Loucy (cell line): ENCODE measurements at regions not wholly inside any gene's neighbourhood (a gene's known extent, or its start where the extent isn't known, plus 50 kb on each side); places are given as distances from the start of the nearest gene placed in this dataset.

ENCODE experiments used
- H2AFZ ChIP-seq: fragments of 200-600 bp; sonication (generic); 2 replicates; pipeline ENCODE4 v1.6.0; 2016; ENCODE audit warnings: antibody characterized with exemption, mild to moderate bottlenecking, low read length, moderate library complexity
- H3F3A ChIP-seq: fragments of 200-600 bp; 2 replicates; pipeline ENCODE4 v1.6.0; 2016; ENCODE audit warnings: antibody characterized with exemption, low read depth, mild to moderate bottlenecking
- H3K27me3 ChIP-seq: fragments of 200-600 bp; sonication (generic); 2 replicates; pipeline ENCODE4 v1.6.1; 2014; ENCODE audit warnings: low read length, mild to moderate bottlenecking; ENCODE audit not compliant: insufficient read depth, poor library complexity, severe bottlenecking
- H3K36me3 ChIP-seq: fragments of 200-600 bp; sonication (generic); 2 replicates; pipeline ENCODE4 v1.6.1; 2016; ENCODE audit warnings: low read length; ENCODE audit not compliant: insufficient read depth
- H3K4me1 ChIP-seq: fragments of 200-600 bp; sonication (generic); 2 replicates; pipeline ENCODE4 v1.5.1; 2014; ENCODE audit warnings: low read length, mild to moderate bottlenecking; ENCODE audit not compliant: insufficient read depth, poor library complexity, severe bottlenecking
- H3K4me2 ChIP-seq: fragments of 200-600 bp; sonication (generic); 2 replicates; pipeline ENCODE4 v1.6.0; 2014; ENCODE audit warnings: antibody characterized with exemption, low read length, low read depth, mild to moderate bottlenecking; ENCODE audit not compliant: poor library complexity, severe bottlenecking
- H3K4me3 ChIP-seq: fragments of 200-600 bp; sonication (generic); 2 replicates; pipeline ENCODE4 v1.5.1; 2014; ENCODE audit warnings: low read length, mild to moderate bottlenecking, mixed read lengths; ENCODE audit not compliant: poor library complexity, severe bottlenecking
- H3K79me2 ChIP-seq: fragments of 200-600 bp; sonication (generic); 2 replicates; pipeline ENCODE4 v1.6.1; 2014; ENCODE audit warnings: low read length; ENCODE audit not compliant: insufficient read depth
- H3K9ac ChIP-seq: fragments of 200-600 bp; sonication (generic); 2 replicates; pipeline ENCODE4 v1.6.0; 2014; ENCODE audit warnings: mild to moderate bottlenecking, low read depth, low read length, moderate library complexity; ENCODE audit not compliant: poor library complexity, severe bottlenecking
- H3K9me2 ChIP-seq: fragments of 200-600 bp; sonication (generic); replicated peaks from 2 replicates; pipeline ENCODE4 v1.6.1; 2016; ENCODE audit warnings: low read depth, low read length, mixed read lengths
- H3K9me3 ChIP-seq: fragments of 200-600 bp; sonication (generic); 2 replicates; pipeline ENCODE4 v1.6.1; 2014; ENCODE audit warnings: mild to moderate bottlenecking, antibody characterized with exemption, low read length, low read depth; ENCODE audit not compliant: insufficient read depth
- H4K20me1 ChIP-seq: fragments of 200-600 bp; sonication (generic); 2 replicates; pipeline ENCODE4 v1.6.0; 2014; ENCODE audit warnings: antibody characterized with exemption, low read length, mild to moderate bottlenecking; ENCODE audit not compliant: insufficient read depth, poor library complexity, severe bottlenecking
- EZH2phosphoT487 ChIP-seq: fragments of 200-600 bp; IDR thresholded peaks from 2 replicates; pipeline ENCODE4 v1.6.1; 2018; ENCODE audit warnings: antibody characterized with exemption, mild to moderate bottlenecking, moderate library complexity, borderline replicate concordance
- TF ChIP-seq, protein P1 (sequence below): fragments of 200-600 bp; sonication (generic); conservative IDR thresholded peaks from 2 replicates; pipeline ENCODE4 v1.5.1; 2014; ENCODE audit warnings: mild to moderate bottlenecking, antibody characterized with exemption, low read length

DNA sequence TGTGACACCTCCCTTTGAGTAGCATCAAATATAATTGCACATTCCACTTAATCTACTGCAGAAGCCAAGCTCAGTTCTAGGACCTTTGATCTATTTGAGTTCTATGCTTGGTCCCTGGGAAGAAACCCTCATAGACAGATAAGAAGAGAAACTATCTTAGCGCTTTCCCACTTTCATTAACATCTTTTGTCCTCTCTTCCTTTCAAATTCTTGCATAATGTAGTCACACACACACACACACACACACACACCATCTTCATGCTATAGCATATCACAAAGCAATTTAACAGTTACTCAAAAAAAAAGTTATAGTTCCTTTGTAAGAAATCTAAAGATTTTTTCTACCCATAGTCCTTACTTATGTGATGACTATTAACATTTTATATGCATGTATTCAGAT lies 735.9 kb upstream of the PCDH9 start:
- Histone ChIP-seq H4K20me1 (no peaks in the 10 kb centered on the region), H3F3A (no peaks in the 10 kb centered on the region), H3K4me3 (no peak overlapping the region), H3K9me3 (no peaks in the 10 kb centered on the region), H2AFZ (no peak overlapping the region), H3K36me3 (no peaks in the 10 kb centered on the region), H3K4me1 (no peaks in the 10 kb centered on the region), H3K4me2 (no peak overlapping the region), H3K9ac (no peak overlapping the region), H3K79me2 (no peaks in the 10 kb centered on the region), H3K9me2 (no peaks in the 10 kb centered on the region), H3K27me3 (no peaks in the 10 kb centered on the region)
- TF ChIP-seq, protein P1, sequence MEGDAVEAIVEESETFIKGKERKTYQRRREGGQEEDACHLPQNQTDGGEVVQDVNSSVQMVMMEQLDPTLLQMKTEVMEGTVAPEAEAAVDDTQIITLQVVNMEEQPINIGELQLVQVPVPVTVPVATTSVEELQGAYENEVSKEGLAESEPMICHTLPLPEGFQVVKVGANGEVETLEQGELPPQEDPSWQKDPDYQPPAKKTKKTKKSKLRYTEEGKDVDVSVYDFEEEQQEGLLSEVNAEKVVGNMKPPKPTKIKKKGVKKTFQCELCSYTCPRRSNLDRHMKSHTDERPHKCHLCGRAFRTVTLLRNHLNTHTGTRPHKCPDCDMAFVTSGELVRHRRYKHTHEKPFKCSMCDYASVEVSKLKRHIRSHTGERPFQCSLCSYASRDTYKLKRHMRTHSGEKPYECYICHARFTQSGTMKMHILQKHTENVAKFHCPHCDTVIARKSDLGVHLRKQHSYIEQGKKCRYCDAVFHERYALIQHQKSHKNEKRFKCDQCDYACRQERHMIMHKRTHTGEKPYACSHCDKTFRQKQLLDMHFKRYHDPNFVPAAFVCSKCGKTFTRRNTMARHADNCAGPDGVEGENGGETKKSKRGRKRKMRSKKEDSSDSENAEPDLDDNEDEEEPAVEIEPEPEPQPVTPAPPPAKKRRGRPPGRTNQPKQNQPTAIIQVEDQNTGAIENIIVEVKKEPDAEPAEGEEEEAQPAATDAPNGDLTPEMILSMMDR = no peak
- no peak for TF ChIP-seq EZH2phosphoT487

DNA sequence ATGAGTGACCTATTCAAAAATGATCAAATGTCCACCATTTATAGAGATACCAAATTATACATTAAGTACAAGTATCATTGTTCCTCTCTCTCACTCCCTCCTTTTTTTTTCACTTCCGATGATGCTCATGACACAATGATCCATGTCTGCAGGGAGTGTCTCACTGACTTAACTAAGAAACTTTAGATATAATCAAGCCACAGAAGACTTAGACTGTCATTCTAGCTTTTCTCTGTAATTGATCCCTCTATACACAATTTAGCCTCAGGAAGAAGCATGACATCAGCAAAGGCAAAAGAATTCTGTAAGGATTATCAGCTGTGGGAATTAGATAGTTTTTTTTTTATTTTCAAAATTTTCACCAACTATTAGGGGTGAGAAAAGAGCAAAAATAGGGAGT lies 734.9 kb upstream of the PCDH9 start:
- H3F3A ChIP-seq = no peaks in the 10 kb centered on the region
- H3K27me3 ChIP-seq = no peaks in the 10 kb centered on the region
- no peaks in the 10 kb centered on the region for H3K9me2 ChIP-seq
- no peaks in the 10 kb centered on the region for H3K79me2 ChIP-seq
- H4K20me1 ChIP-seq = no peaks in the 10 kb centered on the region
- no peak for TF ChIP-seq EZH2phosphoT487
- TF ChIP-seq, protein P1 = no peak
- H3K9me3 ChIP-seq = no peaks in the 10 kb centered on the region
- H3K9ac ChIP-seq = no peak overlapping the region
- H3K4me3 ChIP-seq = no peak overlapping the region
- H3K36me3 ChIP-seq = no peaks in the 10 kb centered on the region
- H3K4me2 ChIP-seq = no peak overlapping the region
- no peaks in the 10 kb centered on the region for H3K4me1 ChIP-seq
- no peak overlapping the region for H2AFZ ChIP-seq

DNA sequence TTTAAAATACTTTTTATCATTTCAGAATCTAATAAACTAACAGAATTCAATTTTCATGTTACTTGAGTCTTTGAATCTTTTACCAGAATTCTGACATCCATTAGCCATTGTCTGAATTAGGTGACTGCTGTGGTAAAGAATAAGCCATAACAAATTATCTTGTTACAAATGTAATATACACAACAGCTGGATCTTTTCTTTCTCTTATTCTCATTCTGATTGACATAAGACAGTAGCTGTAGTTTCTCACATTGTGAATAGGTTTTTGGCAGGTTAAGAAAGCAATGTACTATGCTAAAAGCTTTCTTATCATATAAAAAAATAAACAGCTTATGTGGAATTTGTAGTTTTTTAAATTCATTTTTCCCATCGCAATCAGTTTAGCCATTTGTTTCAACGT lies 734.0 kb upstream of the PCDH9 start:
- Histone ChIP-seq H3F3A (no peaks in the 10 kb centered on the region), H3K27me3 (no peaks in the 10 kb centered on the region), H3K9ac (no peak overlapping the region), H3K4me3 (no peak overlapping the region), H3K9me3 (no peaks in the 10 kb centered on the region), H3K36me3 (no peaks in the 10 kb centered on the region), H3K79me2 (no peaks in the 10 kb centered on the region), H4K20me1 (no peaks in the 10 kb centered on the region), H3K4me2 (no peak overlapping the region), H3K9me2 (no peaks in the 10 kb centered on the region), H3K4me1 (no peaks in the 10 kb centered on the region), H2AFZ (no peak overlapping the region)
- TF ChIP-seq EZH2phosphoT487 = no peak
- TF ChIP-seq, protein P1 = no peak
